ENCODE measurements at regions not wholly inside any gene's neighbourhood (a gene's known extent, or its start where the extent isn't known, plus 50 kb on each side); places are given as distances from the start of the nearest gene placed in this dataset.
"Not testable (repeated sequence)": the region's sequence is repeated elsewhere in the genome, so short reads cannot be mapped to it uniquely, and the experiment has no call there.

DNA sequence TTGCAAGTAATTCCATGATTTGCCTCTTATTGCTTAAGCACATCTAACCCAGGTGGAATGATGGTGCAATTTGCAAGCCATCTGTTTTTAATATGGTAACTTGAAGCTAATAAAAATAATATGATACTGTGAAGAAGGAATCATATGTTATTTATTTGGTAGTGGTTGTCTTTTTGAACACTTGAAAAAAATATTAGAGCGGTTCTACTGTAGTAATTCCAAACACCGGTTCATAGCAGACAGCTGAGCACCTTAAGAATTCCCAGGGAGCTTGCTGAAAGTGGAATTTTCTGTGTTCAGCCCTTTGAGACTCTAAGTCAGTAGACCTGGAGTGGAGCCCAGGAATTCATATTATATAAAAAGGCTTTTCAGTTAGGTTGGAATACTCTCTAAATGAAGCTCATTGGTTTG, 687.4 kb downstream of the EDEM1 start:
- DNase-seq: no peak

DNA sequence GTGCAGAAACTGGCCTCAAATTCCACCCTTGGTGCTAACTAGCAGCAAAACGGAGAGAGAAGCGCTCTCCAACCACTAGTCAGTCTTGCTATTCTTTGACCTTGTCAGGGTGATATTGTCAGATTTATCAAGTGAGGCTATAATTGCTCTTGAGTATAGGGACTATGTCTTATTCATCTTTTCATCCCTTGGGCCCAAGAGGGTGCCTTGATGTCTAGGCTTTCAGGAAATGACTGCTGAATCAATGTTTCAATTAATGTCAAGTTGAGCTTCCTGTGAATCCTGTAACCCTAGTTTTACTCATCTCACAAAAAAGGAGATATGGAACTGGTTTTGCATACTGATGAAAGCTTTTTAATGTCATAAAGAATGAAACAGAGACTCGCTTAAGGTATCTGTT, 701.3 kb downstream of the EDEM1 start:
- DNase-seq: no peak

DNA sequence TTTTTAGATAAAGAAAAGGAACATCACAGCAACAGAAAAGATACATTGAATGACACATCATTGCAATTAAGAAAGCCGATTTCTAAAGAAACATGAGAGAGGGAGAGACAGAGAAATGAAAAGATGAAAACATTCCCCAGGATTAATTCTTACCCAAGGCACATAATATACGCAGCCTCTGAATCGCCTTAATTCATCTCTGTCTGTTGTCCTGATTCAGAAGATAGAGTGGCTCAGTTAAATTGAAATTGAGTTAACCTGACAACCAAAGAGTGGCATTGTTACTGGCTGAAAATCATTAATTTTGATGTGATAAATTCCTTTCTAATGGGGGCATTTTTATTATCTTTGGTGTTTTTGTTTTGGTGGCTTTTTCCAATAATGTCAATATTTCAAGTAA, 701.9 kb downstream of the EDEM1 start:
- no peak for DNase-seq

DNA sequence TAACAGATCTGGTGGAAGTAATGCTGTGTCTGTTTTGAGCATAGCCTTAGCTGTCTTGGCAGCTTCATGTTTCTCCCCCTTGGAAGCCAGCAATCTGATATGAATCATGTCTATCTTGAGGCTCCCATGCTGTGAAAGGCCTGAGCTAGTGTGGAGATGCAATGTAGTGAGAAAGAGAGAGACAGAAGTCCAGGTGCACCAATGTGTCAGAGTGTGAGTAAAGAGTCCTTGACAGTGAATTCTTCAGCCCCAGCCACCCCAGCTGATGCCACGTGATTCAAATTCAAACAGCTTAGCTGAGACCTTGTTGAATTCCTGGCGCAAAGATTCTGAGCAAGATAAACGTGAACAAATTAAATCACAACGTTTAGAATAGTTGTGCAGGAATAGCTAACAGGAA, 704.2 kb downstream of the EDEM1 start:
- DNase-seq: no peak

DNA sequence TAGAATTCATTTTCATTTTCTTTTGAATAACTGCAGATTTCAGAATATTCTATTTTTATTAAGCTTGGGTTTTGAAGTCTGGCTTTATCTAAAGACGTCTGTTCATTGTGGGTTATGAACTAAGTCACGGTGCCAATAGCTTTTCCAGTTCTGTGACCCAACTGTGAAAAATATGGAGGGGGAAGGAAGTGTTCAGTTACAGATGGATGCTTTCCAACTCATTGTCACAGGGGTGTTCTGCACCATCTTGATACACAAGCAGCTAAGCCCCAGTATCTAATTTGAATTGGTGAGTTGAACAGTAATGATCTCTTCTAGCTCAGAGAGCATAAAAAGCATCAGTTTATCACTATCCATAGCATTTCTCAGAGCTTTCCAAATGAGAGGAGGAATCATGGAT, 710.6 kb downstream of the EDEM1 start:
- DNase-seq: no peak

DNA sequence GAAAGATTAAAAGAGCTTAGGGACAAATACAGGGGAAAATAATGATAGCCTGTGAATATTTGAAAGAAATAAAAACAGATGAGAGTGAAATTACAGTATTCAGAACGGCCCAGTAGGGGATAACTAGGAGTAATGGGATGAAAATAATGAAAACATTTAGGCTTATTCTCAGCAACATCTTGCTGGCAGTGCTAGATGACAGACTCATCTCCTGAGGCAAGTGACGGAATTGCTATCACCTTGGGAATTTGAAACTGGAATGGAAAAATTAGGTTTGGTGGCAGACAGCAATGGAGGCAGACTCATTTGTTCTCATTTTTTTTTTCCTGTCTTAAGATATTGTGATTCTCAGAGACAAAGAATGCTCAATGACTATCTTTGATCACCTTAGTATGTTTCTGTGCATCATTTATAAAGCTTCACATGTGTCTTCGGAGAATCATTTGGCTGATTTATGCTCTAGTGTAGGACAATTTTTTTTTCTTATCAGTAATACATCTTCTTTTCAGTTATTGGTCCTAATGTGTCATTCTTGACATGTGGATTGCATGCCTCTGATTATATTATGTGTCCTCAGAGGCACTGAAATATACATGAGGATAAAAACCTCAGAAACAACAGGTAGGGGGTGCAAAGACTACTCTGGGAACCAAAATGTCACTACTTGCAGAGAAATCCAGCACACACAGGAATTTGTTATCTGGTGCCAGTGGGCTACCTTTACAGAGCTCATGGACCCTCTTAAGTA, 711.7 kb downstream of the EDEM1 start:
- no peak for DNase-seq

DNA sequence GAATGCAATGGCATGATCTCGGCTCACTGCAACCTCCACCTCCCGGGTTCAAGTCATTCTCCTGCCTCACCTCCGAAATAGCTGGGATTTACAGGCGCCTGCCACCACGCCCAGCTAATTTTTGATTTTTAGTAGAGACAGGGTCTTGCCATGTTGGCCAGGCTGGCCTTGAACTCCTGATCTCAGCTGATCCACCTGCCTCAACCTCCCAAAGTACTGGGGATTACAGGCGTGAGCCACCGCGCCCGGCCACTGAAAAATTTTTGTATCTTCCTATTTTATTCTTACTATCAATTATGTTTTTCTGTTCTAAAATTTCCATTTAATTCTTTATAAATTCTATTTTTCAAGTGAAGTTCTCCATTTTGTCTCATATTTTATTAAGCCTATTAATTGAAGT, 730.4 kb downstream of the EDEM1 start:
- no peak for DNase-seq

DNA sequence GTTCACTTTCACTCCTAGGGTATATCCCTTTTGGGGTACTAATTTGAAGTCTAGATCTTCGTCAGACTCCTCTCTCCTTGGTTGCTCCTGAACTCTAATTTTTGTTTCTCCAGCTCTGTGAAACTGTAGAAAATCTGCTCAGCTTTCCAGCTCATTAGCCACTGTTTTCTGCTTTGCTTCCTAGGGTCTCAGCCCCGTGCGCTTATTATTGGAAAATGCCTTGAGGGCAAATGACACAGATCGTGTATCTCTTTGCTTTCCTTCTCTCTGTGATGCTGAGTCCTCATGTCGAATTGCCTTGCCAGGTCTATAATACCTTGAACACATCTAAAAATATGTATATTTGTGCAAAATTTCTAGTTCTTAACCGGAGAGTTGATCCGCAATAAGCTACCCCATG, 731.1 kb downstream of the EDEM1 start:
- no peak for DNase-seq

DNA sequence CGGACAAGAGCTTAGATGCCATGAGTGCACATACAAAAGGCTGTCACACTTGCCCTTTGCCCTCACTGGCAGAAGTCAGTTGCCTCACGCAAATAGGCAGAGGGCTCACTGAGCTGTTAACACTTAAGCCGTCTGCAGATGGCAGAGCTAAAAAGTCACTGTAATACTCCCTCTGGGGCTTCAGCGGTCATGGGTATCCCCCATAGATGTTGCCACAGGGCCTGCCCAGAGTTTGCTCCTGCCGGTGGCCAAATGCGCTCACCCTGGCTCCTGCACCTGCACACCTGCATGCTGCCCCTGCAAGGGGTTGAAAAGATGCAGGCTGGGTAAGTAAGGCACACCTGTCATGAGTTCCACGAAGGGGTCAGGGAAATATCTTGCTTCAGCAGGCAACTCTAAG, 741.5 kb downstream of the EDEM1 start:
- no peak for DNase-seq

DNA sequence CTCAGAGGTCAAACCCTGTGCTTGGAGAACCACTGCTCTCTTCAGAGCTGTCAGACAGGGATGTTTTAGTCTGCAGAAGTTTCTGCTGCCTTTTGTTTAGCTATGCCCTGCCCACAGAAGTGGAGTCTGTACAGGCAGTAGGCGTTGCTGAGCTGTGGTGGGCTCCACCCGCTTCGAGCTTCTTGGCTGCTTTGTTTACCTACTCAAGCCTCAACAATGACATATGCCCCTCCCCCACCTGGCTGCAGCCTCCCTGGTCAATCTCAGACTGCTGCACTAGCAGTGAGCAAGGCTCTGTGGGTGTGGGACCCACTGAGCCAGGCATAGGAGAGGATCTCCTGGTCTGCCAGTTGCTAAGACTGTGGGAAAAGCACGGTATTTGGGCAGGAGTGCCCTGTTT, 756.6 kb downstream of the EDEM1 start:
- not testable (repeated sequence) for DNase-seq

DNA sequence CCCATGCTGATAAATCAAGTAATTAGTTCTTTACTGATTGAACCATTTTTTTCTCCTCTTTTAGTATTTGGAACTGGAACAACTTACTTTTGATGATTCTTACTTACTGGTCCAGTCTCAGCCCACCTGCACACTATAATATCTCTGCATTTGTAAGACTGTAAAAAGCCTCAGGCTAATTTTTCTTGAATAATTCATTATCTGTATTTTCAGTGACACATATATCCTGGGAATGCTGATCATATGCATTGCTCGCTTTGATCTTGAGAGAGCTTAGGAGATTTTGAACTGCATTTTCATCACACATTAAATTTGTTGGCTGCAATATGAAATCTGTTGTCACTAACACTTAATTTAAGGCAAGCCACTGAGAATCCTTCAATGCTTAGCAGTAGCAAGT, 760.6 kb downstream of the EDEM1 start:
- no peak for DNase-seq

DNA sequence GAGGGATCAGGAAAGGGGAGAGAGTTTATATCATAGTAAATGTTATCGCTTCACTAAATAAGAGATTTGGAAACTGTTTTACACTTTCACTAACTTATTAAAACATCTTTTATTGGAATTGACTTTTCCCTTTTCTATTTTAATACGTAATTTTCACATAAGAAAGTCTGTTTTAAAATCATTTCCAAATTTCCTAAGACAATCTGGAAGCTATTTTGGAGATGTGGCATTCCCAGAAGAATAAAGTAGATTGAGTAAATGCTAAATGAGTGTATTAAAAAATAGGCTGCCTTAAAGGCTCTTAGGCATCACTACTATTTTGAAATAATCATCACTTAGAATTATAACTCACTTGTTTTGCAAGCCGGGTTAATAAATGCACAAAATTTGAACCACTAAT, 763.5 kb downstream of the EDEM1 start:
- no peak for DNase-seq

DNA sequence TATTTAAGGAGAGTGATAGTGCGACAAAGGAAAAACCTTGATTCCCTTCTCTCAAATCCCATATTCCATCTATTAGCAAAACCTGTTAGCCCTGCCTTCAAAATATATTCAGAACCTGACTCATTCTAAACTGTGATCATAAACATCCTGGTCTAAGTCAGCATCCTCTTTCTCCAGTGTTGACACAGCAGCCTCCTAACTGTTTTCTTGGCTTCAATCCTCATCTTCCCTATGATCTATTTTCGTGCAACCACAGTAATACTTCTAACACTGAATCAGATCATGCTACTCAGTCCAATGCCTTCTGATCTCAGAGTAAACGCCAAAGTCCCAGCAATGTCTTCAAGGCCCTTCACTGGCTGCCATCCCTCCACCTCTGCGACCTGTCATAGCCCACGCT, 785.1 kb downstream of the EDEM1 start:
- DNase-seq: no peak

DNA sequence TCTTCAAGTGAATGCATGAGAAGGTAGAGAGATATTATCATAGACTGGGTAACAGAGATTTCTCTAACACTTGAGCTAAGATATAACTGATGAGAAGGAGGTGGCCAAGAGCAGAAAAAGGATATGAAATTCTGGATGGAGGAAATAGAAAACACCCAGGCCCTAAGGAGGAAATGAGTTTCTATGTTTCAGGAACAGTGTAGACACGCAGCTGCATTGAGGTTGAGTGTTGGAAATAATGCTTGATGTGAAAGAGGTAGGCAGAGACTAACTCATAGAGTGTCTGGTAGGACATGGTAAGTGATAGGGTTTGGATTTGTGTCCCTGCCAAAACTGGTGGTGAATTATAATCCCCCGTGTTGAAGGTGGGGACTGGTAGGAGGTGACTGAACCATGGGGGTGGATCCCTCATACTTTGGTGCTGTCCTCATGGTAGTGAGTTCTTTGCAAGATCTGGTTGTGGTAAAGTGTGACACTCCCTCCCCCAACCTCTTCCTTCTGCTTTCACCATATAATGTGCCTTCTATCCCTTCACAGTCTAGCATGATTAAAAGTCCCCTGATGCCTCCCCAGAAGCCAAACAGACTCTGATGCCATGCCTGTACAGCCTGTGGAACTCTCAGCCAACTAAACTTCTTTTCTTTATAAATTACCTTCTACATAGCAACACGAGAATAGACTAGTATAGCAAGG, 787.3 kb downstream of the EDEM1 start:
- DNase-seq: no peak

DNA sequence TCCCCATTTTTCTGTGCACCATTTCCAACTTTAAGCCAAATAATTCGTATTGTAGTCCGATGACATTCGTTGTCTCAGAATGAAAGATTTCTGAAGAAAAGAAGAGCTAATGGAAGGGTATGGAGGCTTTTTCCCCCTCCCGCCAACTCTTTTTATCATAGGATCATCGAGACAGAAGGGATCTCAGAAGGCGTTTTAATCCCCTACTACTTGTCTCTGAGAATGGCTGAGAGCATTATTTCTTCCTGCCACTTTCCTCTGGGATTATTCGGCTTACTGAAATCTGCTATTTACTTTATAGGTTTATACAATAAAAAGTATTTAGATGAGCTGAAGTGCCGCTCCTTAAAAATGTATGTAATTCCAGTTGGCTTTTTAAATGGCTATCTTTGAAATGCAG, 789.8 kb downstream of the EDEM1 start:
- no peak for DNase-seq

DNA sequence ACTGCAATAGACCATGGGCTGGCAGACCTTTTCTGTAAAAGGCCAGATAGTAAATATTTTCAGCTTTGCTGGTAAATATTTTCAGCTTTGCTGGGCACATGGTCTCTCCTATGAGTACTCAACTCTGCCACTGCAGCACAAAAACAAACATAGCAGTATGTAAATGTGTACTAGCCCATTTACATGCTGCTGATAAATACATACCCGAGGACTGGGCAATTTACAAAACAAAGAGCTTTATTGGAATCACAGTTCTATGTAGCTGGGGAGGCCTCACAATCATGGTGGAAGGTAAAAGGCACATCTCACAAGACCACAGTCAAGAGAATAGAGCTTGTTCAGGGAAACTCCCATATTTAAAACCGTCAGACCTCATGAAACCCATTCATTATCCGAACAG, 793.0 kb downstream of the EDEM1 start:
- DNase-seq: no peak

DNA sequence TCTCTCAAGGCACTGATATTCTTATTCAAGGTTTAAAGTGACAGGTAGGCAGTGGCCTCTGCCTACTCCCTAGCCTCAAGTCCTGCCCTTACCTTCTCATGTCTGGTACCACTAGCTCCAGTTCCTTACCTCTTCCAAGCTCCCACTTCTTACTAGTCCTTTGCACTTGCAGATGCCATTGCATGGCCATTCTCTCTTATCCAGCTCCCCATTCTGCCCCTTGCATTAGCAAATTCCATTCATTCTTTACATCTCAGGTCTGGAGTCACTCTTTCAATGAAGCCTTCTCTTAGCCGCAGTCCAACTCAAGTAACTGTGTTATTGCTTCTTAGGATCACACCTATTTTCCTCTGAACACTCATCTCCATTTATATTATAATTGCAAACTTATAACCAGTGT, 807.1 kb downstream of the EDEM1 start:
- DNase-seq: no peak

DNA sequence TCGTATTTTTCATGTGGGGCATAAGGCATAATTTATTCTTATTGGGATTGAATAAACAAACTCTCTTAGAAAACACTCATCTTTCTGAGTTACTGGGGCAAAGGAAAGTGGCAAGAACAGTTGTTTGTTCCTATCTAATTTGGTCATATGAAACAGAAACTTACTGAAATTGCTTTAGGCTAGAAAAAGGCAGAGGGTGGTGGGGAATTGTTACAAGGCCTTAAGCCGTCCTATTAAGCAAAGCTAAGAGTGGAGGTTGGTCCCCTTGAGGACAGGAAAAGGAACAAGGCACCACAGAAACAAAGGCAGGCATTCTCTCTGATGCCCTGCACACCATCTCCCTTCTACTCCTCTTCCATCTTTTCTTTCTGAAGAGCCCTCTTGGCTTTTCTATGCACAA, 830.9 kb downstream of the EDEM1 start:
- DNase-seq: no peak

DNA sequence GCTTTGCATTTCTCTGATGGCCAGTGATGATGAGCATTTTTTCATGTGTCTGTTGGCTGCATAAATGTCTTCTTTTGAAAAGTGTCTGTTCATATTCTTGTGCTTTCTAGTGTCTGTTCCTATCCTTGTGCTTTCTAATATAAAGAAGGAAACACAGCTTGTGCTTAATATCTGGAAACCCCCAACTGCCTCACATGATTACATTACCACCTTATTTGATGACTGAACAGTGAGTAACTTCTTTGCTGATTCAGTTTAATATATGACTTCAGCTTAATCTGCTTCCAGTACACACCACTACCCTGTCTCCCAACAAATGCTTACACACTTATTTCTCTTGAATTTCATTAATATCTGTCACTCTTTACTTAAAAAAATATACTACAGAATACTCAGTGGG, 835.1 kb downstream of the EDEM1 start:
- DNase-seq: no peak

DNA sequence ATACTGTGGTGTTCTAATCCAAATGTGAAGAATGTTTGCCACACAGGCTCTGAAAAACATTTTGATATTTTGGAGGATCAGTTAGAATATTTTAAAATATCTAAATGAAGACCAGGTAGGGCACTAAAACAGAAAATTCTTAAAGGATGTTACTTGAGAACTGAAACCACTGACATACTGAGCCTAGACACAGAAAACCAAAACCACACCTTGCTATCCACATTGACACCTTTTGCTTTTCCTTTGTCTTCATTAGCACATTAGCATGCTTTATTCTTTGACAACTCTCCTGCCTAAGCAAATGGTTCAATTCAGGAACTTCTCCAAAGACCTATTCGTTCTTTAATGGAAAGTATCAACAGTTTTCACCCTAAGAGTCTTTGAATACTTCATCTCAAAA, 835.9 kb upstream of the GRM7 start:
- no peak for DNase-seq

DNA sequence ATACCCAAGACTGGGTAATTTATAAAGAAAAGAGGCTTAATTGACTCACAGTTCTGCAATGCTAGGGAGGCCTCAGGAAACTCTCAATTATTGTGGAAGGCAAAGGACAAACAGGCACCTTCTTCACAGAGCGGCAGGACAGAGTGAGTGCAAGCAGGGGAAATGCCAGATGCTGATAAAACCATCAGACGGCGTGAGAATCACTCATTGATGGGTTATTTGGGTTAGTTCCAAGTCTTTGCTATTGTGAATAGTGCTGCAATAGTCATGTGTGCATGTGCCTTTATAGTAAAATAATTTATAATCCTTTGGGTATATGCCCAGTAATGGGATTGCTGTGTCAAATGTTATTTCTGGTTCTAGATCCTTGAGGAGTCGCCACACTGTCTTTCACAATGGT, 830.3 kb upstream of the GRM7 start:
- DNase-seq: not testable (repeated sequence)

DNA sequence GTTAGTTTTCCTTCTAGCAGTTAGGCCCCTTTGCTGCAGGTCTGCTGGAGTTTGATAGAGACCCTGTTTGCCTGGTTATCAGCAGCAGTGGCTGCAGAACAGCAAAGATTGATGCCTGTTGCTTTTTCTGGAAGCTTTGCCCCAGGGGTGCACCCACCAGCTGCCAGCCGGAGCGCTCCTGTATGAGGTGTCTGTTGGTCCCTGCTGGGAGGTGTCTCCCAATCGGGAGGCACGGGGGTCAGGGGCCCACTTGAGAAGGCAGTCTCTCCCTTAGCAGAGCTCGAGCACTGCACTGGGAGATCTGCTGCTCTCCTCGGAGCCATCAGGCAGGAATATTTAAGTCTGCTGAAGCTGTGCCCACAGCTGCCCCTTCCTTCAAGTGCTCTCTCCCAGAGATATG, 825.3 kb upstream of the GRM7 start:
- no peak for DNase-seq

DNA sequence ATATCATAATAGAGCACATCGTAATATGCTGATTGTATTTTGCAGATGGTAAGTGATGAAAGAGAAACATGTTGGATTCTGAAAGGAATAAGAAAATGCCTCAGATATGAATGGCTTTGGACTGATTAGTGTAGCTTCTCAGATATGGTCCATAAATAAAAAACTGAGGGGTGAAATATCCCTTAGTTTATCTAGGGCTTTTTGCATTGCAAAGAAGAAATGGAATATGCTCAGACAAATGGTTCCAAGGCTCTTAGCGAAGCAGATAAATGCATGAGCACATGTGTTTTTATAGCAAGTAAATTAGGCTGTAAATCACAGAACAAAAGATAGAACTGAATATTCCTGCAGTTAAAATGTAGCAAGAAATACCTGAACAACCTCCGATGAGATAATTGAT, 820.9 kb upstream of the GRM7 start:
- no peak for DNase-seq

DNA sequence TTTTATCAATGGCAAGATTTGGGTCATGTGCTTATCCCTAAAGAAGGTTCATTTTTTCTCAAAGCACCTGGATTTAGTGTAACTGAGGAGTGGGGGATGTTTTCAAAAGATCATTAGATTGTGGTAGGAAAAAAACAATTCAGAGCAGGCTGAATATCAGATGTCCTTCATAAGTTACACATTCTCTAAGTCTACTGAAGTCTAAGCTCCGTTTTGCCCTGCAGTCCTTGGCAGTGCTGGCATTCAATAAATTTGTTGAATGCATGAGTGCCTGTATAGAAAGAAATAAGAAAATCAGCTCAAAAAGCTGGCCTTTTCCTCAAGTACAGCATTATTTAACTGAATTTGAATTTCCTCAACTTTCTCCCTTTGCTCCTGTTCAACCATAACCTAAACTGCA, 819.0 kb upstream of the GRM7 start:
- no peak for DNase-seq

DNA sequence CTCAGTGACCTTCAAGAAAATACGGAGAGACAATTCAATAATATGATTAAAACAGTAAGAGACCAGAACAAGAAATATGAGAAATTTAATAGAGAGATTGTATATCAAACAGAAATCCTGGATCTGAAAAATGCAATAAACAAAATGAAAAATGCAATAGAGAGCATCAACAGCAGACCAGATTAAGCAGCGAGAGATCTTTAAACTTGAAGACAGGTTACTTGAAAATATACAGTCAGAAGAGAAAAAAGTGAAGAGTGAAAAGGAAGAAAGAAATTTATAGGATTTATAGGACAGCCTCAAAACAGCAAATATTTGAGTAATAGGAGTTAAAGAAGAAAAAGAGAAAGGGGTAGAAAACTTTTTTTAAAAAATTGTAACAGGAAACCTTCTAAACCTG, 813.9 kb upstream of the GRM7 start:
- no peak for DNase-seq

All from HCEC 1CT (cell line).